NCI-H187 treated with DMSO at 0.1 percent for 48 hours (cell line): ENCODE measurements at regions not wholly inside any gene's neighbourhood (a gene's known extent, or its start where the extent isn't known, plus 50 kb on each side); places are given as distances from the start of the nearest gene placed in this dataset.
"Not testable (repeated sequence)": the region's sequence is repeated elsewhere in the genome, so short reads cannot be mapped to it uniquely, and the experiment has no call there.

ENCODE experiments used
- DNase-seq: peaks from one replicate; lab custom pipeline; 2025; lab: John Stamatoyannopoulos, UW

GRCh38 chr19:28667348-28667977 is 545.5 kb downstream of the UQCRFS1 start:
- DNase-seq, result no peak

- no peak for DNase-seq
Observed at GRCh38 chr19:28665748-28666147, 547.2 kb downstream of the UQCRFS1 start.

- DNase-seq, result no peak
Observed at GRCh38 chr19:28656644-28657043, 556.3 kb downstream of the UQCRFS1 start.

GRCh38 chr19:28655054-28655453 is 557.9 kb downstream of the UQCRFS1 start:
- no peak for DNase-seq

GRCh38 chr19:28652765-28653164 is 560.2 kb downstream of the UQCRFS1 start:
- DNase-seq, result no peak

- DNase-seq, result no peak
Observed at GRCh38 chr19:28646629-28647028, 566.3 kb downstream of the UQCRFS1 start.

GRCh38 chr19:28644169-28644775 is 568.7 kb downstream of the UQCRFS1 start:
- no peak for DNase-seq

- DNase-seq, result no peak
Observed at GRCh38 chr19:28642787-28643683, 569.9 kb downstream of the UQCRFS1 start.

GRCh38 chr19:28641395-28641794 is 571.6 kb downstream of the UQCRFS1 start:
- DNase-seq, result no peak

- no peak for DNase-seq
Observed at GRCh38 chr19:28640506-28640905, 572.4 kb downstream of the UQCRFS1 start.

GRCh38 chr19:28638445-28638844 is 574.5 kb downstream of the UQCRFS1 start:
- DNase-seq, result no peak

GRCh38 chr19:28636706-28637105 is 576.2 kb downstream of the UQCRFS1 start:
- DNase-seq, result no peak

- DNase-seq, result no peak
Observed at GRCh38 chr19:28636016-28636629, 576.8 kb downstream of the UQCRFS1 start.

GRCh38 chr19:28634837-28635236 is 578.1 kb downstream of the UQCRFS1 start:
- no peak for DNase-seq

GRCh38 chr19:28634019-28634328 is 579.0 kb downstream of the UQCRFS1 start:
- no peak for DNase-seq

- no peak for DNase-seq
Observed at GRCh38 chr19:28633319-28634018, 579.5 kb downstream of the UQCRFS1 start.

GRCh38 chr19:28632371-28633080 is 580.4 kb downstream of the UQCRFS1 start:
- no peak for DNase-seq

- no peak for DNase-seq
Observed at GRCh38 chr19:28631961-28632360, 581.0 kb downstream of the UQCRFS1 start.

GRCh38 chr19:28627669-28628068 is 585.3 kb downstream of the UQCRFS1 start:
- DNase-seq, result no peak

GRCh38 chr19:28626407-28626806 is 586.5 kb downstream of the UQCRFS1 start:
- DNase-seq, result not testable (repeated sequence)

GRCh38 chr19:28619816-28620429 is 593.0 kb downstream of the UQCRFS1 start:
- no peak for DNase-seq
